Gastroesophageal sphincter (tissue), 4 donors: ENCODE measurements at regions not wholly inside any gene's neighbourhood (a gene's known extent, or its start where the extent isn't known, plus 50 kb on each side); places are given as distances from the start of the nearest gene placed in this dataset.

Experiments
- ATAC-seq: fragments of 150-250 bp; one replicate; pipeline ENCODE4 v1.9.1; 2016; ENCODE audit warnings: mild to moderate bottlenecking, moderate library complexity
- H3K27ac ChIP-seq, 4 donors: fragments of 200-600 bp; sonication (generic) in 3 of 4; 1 replicate in 3 of 4; 2 replicates in 1 of 4; pipeline ENCODE4 v1.5.1; 2016 to 2019
- H3K27me3 ChIP-seq: fragments of 200-600 bp; sonication (generic); one replicate; pipeline ENCODE4 v1.5.1; 2019
- H3K36me3 ChIP-seq, 2 donors: fragments of 200-600 bp; sonication (generic); one replicate each; pipeline ENCODE4 v1.5.1; 2019; ENCODE audit warnings: control low read depth in 1 of 2
- H3K4me1 ChIP-seq, 3 donors: fragments of 200-600 bp; sonication (generic); 1 replicate in 2 of 3; 2 replicates in 1 of 3; pipeline ENCODE4 v1.5.1; 2016 to 2019; ENCODE audit warnings: control low read depth in 2 of 3
- H3K4me3 ChIP-seq, 2 donors: fragments of 200-600 bp; sonication (generic); one replicate each; pipeline ENCODE4 v1.5.1; 2019; ENCODE audit warnings: mild to moderate bottlenecking in 1 of 2, moderate library complexity in 1 of 2
- H3K9me3 ChIP-seq, 3 donors: fragments of 200-600 bp; sonication (generic); one replicate each; pipeline ENCODE4 v1.5.1; 2017 to 2019; ENCODE audit warnings: control low read depth in 2 of 3
- EP300 ChIP-seq: sonication (generic); formaldehyde crosslinking; IDR thresholded peaks from one replicate; pipeline ENCODE4 v1.6.1; 2017; ENCODE audit warnings: antibody characterized with exemption, mild to moderate bottlenecking
- POLR2A ChIP-seq, 2 donors: fragments of 450-650 bp; IDR thresholded peaks; one replicate each; pipeline ENCODE4 v1.6.1; 2017; ENCODE audit warnings: antibody characterized with exemption in 2 of 2, mild to moderate bottlenecking in 2 of 2, moderate library complexity in 1 of 2
- POLR2AphosphoS5 ChIP-seq: sonication (generic); formaldehyde crosslinking; IDR thresholded peaks from one replicate; pipeline ENCODE4 v1.6.1; 2017; ENCODE audit warnings: antibody characterized with exemption
- WGBS, 2 donors: methylation state at CpG; one replicate each; pipeline ENCODE4 v1.1.5; 2018; ENCODE audit warnings: low coverage in 1 of 2; 5-methylcytosine and 5-hydroxymethylcytosine counted together
- TF ChIP-seq, protein P1 (sequence below), 4 experiments: fragments of 200-600 bp in 2 of 4; fragments of 450-650 bp in 2 of 4; sonication (generic) in 1 of 4; IDR thresholded peaks; one replicate each; pipeline ENCODE4 v1.5.1; 2017 to 2019; ENCODE audit warnings: antibody characterized with exemption in 4 of 4, mild to moderate bottlenecking in 2 of 4, moderate library complexity in 2 of 4

- TF ChIP-seq POLR2A (IDR thresholded peaks at IDR 0.05) (no peak), EP300 (no peak), POLR2AphosphoS5 (no peak)
- TF ChIP-seq, protein P1, sequence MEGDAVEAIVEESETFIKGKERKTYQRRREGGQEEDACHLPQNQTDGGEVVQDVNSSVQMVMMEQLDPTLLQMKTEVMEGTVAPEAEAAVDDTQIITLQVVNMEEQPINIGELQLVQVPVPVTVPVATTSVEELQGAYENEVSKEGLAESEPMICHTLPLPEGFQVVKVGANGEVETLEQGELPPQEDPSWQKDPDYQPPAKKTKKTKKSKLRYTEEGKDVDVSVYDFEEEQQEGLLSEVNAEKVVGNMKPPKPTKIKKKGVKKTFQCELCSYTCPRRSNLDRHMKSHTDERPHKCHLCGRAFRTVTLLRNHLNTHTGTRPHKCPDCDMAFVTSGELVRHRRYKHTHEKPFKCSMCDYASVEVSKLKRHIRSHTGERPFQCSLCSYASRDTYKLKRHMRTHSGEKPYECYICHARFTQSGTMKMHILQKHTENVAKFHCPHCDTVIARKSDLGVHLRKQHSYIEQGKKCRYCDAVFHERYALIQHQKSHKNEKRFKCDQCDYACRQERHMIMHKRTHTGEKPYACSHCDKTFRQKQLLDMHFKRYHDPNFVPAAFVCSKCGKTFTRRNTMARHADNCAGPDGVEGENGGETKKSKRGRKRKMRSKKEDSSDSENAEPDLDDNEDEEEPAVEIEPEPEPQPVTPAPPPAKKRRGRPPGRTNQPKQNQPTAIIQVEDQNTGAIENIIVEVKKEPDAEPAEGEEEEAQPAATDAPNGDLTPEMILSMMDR (IDR thresholded peaks at IDR 0.05) = no peak
- Histone ChIP-seq H3K27me3 (peaks cover 16% of the 10 kb centered on the region), H3K9me3 (peaks cover 0 to 15% (median 0%) of the 10 kb centered on the region in 3 donors), H3K36me3 (no peaks in the 10 kb centered on the region), H3K27ac (no peak overlapping the region), H3K4me1 (no peaks in the 10 kb centered on the region), H3K4me3 (no peak overlapping the region)
- ATAC-seq = no peak
- 72 to 73% methylated on average over 2 to 4 of the region's 4 CpGs for WGBS, 2 donors
Measured at GRCh38 chr4:77232653-77233052, 75.6 kb downstream of the CCNG2 start.

DNA sequence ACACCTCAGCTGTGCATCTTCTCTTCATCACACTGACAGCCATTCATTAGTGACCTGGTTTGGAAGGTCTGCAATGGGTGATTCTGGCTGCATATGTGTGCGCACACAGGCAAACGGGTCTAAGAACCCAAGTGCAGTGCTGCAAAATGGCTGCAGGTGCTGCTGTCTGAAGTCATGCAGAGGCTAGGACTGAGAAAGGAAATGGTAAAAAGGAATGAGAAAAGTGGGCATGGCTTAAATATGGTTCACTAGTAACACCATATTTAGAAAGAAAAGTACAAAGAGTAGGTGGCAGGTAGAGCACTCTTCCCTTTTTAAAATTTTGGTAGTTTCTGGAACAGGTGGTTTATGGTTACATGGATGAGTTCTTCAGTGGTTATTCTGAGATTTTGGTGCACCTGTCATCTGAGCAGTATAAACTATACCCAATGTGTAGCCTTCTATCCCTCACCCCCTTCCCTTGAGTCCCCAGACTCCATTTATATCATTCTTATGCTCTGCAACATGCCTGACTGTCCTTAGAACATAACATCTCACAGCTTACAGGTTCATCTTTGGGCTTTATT, 78.4 kb downstream of the CCNG2 start:
- H3K9me3 ChIP-seq = no peaks in the 10 kb centered on the region
- WGBS, 2 donors = 100% methylated on average over 2 of the region's 2 CpGs; no CpG with 5 or more reads in 1 of the 2 donors
- TF ChIP-seq EP300 (no peak), POLR2AphosphoS5 (no peak), POLR2A (IDR thresholded peaks at IDR 0.05) (no peak)
- TF ChIP-seq, protein P1 (IDR thresholded peaks at IDR 0.05) = no peak
- no peak for ATAC-seq
- H3K36me3 ChIP-seq = no peaks in the 10 kb centered on the region
- H3K27ac ChIP-seq = no peak overlapping the region
- H3K27me3 ChIP-seq = peaks cover 20% of the 10 kb centered on the region
- no peaks in the 10 kb centered on the region for H3K4me1 ChIP-seq
- H3K4me3 ChIP-seq = no peak overlapping the region

GRCh38 chr4:77236806-77237205, 79.8 kb downstream of the CCNG2 start:
- no peaks in the 10 kb centered on the region for H3K36me3 ChIP-seq
- no peaks in the 10 kb centered on the region for H3K9me3 ChIP-seq
- peaks cover 25% of the 10 kb centered on the region for H3K27me3 ChIP-seq
- ATAC-seq = no peak
- no peak overlapping the region for H3K4me3 ChIP-seq
- no peak overlapping the region for H3K27ac ChIP-seq
- 86% methylated on average over 1 of the region's 3 CpGs; no CpG with 5 or more reads in 1 of the 2 donors for WGBS, 2 donors
- TF ChIP-seq EP300 (no peak), POLR2AphosphoS5 (no peak), POLR2A (IDR thresholded peaks at IDR 0.05) (no peak)
- TF ChIP-seq, protein P1 (IDR thresholded peaks at IDR 0.05) = no peak
- H3K4me1 ChIP-seq = no peaks in the 10 kb centered on the region

GRCh38 chr4:77240469-77241066, 83.6 kb downstream of the CCNG2 start:
- no peaks in the 10 kb centered on the region for H3K36me3 ChIP-seq
- H3K27ac ChIP-seq = no peak overlapping the region
- WGBS, 2 donors = 31 to 40% methylated on average over 8 to 9 of the region's 10 CpGs
- H3K4me3 ChIP-seq = no peak overlapping the region
- peaks cover 17% of the 10 kb centered on the region for H3K27me3 ChIP-seq
- H3K4me1 ChIP-seq = no peaks in the 10 kb centered on the region
- H3K9me3 ChIP-seq = no peaks in the 10 kb centered on the region
- ATAC-seq = no peak
- TF ChIP-seq, protein P1 (IDR thresholded peaks at IDR 0.05) = peak in 2 of 4 experiments; percentile 41 to 55
- TF ChIP-seq EP300 = no peak

GRCh38 chr4:77248805-77249204, 91.8 kb downstream of the CCNG2 start:
- no peak overlapping the region for H3K4me3 ChIP-seq

More at GRCh38 chr4:77248805-77249204, 91.8 kb downstream of the CCNG2 start:
- no peaks in the 10 kb centered on the region for H3K4me1 ChIP-seq
- no peaks in the 10 kb centered on the region for H3K36me3 ChIP-seq
- H3K9me3 ChIP-seq = no peaks in the 10 kb centered on the region
- no peak for TF ChIP-seq POLR2A (IDR thresholded peaks at IDR 0.05)
- no peak for TF ChIP-seq POLR2AphosphoS5
- TF ChIP-seq EP300 = no peak
- TF ChIP-seq, protein P1 (IDR thresholded peaks at IDR 0.05) = no peak
- ATAC-seq = no peak
- H3K27ac ChIP-seq = no peak overlapping the region
- peaks cover 10% of the 10 kb centered on the region for H3K27me3 ChIP-seq
- 36 to 51% methylated on average over 3 to 4 of the region's 4 CpGs for WGBS, 2 donors
